Gastrocnemius medialis (tissue), 4 donors: ENCODE measurements at regions not wholly inside any gene's neighbourhood (a gene's known extent, or its start where the extent isn't known, plus 50 kb on each side); places are given as distances from the start of the nearest gene placed in this dataset.

Source experiments
- ATAC-seq, 2 donors: fragments of 150-250 bp; one replicate each; pipeline ENCODE4 v1.9.1; 2016
- DNase-seq, 2 donors: peaks; one replicate each; pipeline ENCODE4 v3.0.0-alpha.2; 2019
- H3K27ac ChIP-seq, 4 donors: fragments of 200-600 bp; sonication (generic); 1 replicate in 1 of 4; 2 replicates in 3 of 4; pipeline ENCODE4 v1.5.1; 2016 to 2018; ENCODE audit warnings: mild to moderate bottlenecking in 2 of 4, moderate library complexity in 1 of 4
- H3K27me3 ChIP-seq, 3 donors: fragments of 200-600 bp; sonication (generic) in 2 of 3; 1 replicate in 1 of 3; 2 replicates in 2 of 3; pipeline versions ENCODE4 v1.5.1 to v1.6.0; 2016 to 2019; ENCODE audit warnings: mild to moderate bottlenecking in 1 of 3, moderate library complexity in 1 of 3
- H3K36me3 ChIP-seq, 2 donors: fragments of 200-600 bp; sonication (generic) in 1 of 2; one replicate each; pipeline ENCODE4 v1.5.1; 2017 to 2018
- H3K4me1 ChIP-seq, 2 donors: fragments of 200-600 bp; sonication (generic) in 1 of 2; one replicate each; pipeline ENCODE4 v1.5.1; 2016 to 2017; ENCODE audit warnings: mild to moderate bottlenecking in 2 of 2
- H3K4me3 ChIP-seq, 4 donors: fragments of 200-600 bp; sonication (generic) in 3 of 4; 1 replicate in 1 of 4; 2 replicates in 3 of 4; pipeline ENCODE4 v1.5.1; 2016 to 2019; ENCODE audit warnings: mild to moderate bottlenecking in 2 of 4
- H3K9me3 ChIP-seq, 3 donors: fragments of 200-600 bp; sonication (generic) in 2 of 3; 1 replicate in 1 of 3; 2 replicates in 2 of 3; pipeline ENCODE4 v1.5.1; 2016 to 2019
- CTCF ChIP-seq, 5 experiments: fragments of 450-650 bp in 3 of 5; fragments of 200-600 bp in 2 of 5; sonication (generic) in 2 of 5; IDR thresholded peaks in 4 of 5; conservative IDR thresholded peaks in 1 of 5; 1 replicate in 4 of 5; 2 replicates in 1 of 5; pipeline ENCODE4 v1.5.1; 2016 to 2019; ENCODE audit warnings: antibody characterized with exemption in 5 of 5, mild to moderate bottlenecking in 3 of 5, moderate library complexity in 3 of 5
- POLR2A ChIP-seq, 2 donors: fragments of 450-650 bp; IDR thresholded peaks; one replicate each; pipeline ENCODE4 v1.6.1; 2017; ENCODE audit warnings: antibody characterized with exemption in 2 of 2, mild to moderate bottlenecking in 2 of 2, moderate library complexity in 2 of 2
- in situ Hi-C, 4 donors: fragments of 200-750 bp; cut with MboI; loops; one replicate each; pipeline versions ENCODE4 v1.15.0 to v1.8.0; 2017; ENCODE audit warnings: low sequenced_read_pairs in 4 of 4
- intact Hi-C: fragments of 100-400 bp; cut with DNase I; formaldehyde crosslinking; loops from one replicate; pipeline ENCODE4 v1.15.1; 2023; ENCODE audit warnings: low total_unique reads

DNA sequence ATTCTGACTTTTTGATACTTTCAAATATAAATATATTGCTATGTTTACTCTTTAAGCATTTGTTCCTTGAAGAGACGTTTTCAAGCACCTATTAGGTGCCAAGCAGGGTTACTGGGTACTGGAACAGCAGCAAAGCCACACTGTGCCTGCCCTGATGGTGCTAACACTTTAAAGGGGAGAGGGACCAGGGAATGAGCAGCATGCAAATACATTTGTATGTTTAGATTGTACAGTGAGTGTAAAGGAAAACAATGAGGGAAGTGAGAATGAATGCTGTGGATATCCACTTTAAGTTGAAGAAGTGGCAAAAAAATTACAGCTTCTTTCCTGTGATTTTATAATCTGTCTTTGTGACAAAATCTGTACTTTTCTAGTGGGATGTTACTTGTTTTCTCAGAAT, 400.2 kb upstream of the ATP11B start:
- intact Hi-C loops (no loop called here), in situ Hi-C loops (no loop called here)
- DNase-seq = no peak

GRCh38 chr3:182393830-182394367, 399.4 kb upstream of the ATP11B start:
- no peak for ATAC-seq
- no peak for TF ChIP-seq CTCF (IDR thresholded peaks at IDR 0.05 in 4 of 5, conservative IDR thresholded peaks at IDR 0.05 in 1 of 5)
- no peak for TF ChIP-seq POLR2A (IDR thresholded peaks at IDR 0.05)
- no peak overlapping the region for H3K4me3 ChIP-seq
- H3K36me3 ChIP-seq = no peaks in the 10 kb centered on the region
- in situ Hi-C loops (no loop called here), intact Hi-C loops (no loop called here)
- H3K9me3 ChIP-seq = no peaks in the 10 kb centered on the region
- no peak overlapping the region for H3K27ac ChIP-seq
- no peak for DNase-seq
- H3K27me3 ChIP-seq = no peaks in the 10 kb centered on the region
- no peaks in the 10 kb centered on the region for H3K4me1 ChIP-seq

More for the DNA sequence above, 400.2 kb upstream of the ATP11B start:
- ATAC-seq = no peak
- H3K27ac ChIP-seq = no peak overlapping the region
- no peaks in the 10 kb centered on the region for H3K36me3 ChIP-seq
- H3K9me3 ChIP-seq = no peaks in the 10 kb centered on the region
- H3K4me3 ChIP-seq = no peak overlapping the region
- H3K27me3 ChIP-seq = no peaks in the 10 kb centered on the region
- TF ChIP-seq CTCF (IDR thresholded peaks at IDR 0.05 in 4 of 5, conservative IDR thresholded peaks at IDR 0.05 in 1 of 5) (no peak), POLR2A (IDR thresholded peaks at IDR 0.05) (no peak)
- H3K4me1 ChIP-seq = no peaks in the 10 kb centered on the region

- H3K4me1 ChIP-seq = no peaks in the 10 kb centered on the region
- H3K36me3 ChIP-seq = no peaks in the 10 kb centered on the region
- TF ChIP-seq CTCF (IDR thresholded peaks at IDR 0.05 in 4 of 5, conservative IDR thresholded peaks at IDR 0.05 in 1 of 5) (no peak), POLR2A (IDR thresholded peaks at IDR 0.05) (no peak)
- no peak for DNase-seq
- in situ Hi-C loops (no loop called here), intact Hi-C loops (no loop called here)
- no peak overlapping the region for H3K4me3 ChIP-seq
- H3K27ac ChIP-seq = no peak overlapping the region
- ATAC-seq = no peak
- H3K27me3 ChIP-seq = no peaks in the 10 kb centered on the region
- H3K9me3 ChIP-seq = no peaks in the 10 kb centered on the region
These were observed 396.1 kb upstream of the ATP11B start for GRCh38 chr3:182397164-182397563.

DNA sequence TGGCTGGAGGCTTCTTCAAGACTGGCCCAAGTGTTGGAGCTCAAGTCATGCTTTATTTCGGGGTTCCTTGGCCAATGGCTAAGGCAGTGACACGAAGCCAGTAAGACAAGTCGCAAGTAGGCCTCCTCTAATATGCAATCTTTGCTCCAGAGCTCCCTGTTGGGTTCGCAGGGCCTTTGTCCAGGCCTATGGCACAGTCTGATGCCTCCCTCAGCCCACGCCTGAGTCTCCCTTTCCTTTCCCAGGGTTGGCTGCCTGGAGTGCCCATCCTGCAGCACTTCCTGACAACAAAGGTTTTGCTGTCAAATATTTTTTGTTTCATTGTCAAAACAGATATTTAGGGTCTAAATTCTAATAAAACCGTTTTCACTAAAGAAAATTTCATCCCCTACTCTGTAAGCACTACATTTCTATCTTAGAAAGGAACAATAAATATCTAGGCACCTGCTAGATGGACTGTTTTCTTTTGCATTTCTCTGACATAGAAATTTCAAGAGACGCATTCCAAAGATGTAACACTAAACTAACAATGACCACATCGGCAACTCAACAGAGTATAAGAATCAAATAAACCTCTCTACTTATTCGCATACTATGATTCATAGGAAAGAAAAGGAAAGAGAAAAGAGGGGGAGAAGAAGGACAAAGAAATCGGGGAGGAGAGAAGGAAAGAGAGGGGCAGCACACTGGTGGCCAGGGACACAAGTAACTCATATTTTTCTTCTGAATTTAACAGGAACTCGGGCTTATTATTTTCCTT, 393.1 kb upstream of the ATP11B start:
- intact Hi-C loops (no loop called here), in situ Hi-C loops (no loop called here)
- H3K36me3 ChIP-seq = no peaks in the 10 kb centered on the region

More for the DNA sequence above, 393.1 kb upstream of the ATP11B start:
- no peak for DNase-seq
- Histone ChIP-seq H3K27ac (no peak overlapping the region), H3K9me3 (no peaks in the 10 kb centered on the region), H3K4me1 (no peaks in the 10 kb centered on the region), H3K27me3 (no peaks in the 10 kb centered on the region), H3K4me3 (no peak overlapping the region)
- TF ChIP-seq CTCF (IDR thresholded peaks at IDR 0.05 in 4 of 5, conservative IDR thresholded peaks at IDR 0.05 in 1 of 5) (no peak), POLR2A (IDR thresholded peaks at IDR 0.05) (no peak)
- ATAC-seq = no peak
